ENCODE measurements at regions not wholly inside any gene's neighbourhood (a gene's known extent, or its start where the extent isn't known, plus 50 kb on each side); places are given as distances from the start of the nearest gene placed in this dataset.

DNA sequence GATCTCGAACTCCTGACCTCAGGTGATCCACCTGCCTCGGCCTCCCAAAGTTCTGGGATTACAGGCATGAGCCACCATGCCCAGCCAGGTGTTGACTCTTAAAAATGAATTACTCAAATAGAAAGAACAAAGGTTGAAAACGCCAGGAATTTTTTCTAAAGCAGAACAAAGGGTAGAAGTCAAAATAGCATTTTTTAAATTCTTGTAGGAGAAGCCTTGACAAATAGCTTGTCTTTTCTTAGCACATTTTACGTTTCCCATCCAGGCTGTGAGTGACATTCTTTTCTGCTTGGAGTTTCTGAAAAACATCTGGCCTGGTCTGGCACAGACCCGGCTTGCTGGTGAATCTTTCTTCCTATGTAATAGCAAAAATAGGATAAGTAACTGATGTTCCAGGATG is 169.4 kb upstream of the ZNF462 start:
- H3K9me3 Mint-ChIP-seq (ENCODE audit: unreplicated experiment), result no peaks in the 10 kb centered on the region
- H3K27ac Mint-ChIP-seq (ENCODE audit: unreplicated experiment), result no peak overlapping the region
- H3K4me1 Mint-ChIP-seq (ENCODE audit: unreplicated experiment), result peaks cover 19% of the 10 kb centered on the region
- no peak for TF ChIP-seq CTCF (IDR thresholded peaks at IDR 0.05)
- no peaks in the 10 kb centered on the region for H3K36me3 Mint-ChIP-seq (ENCODE audit: unreplicated experiment)
- H3K4me3 Mint-ChIP-seq (ENCODE audit: unreplicated experiment), result no peak overlapping the region
- no peaks in the 10 kb centered on the region for H3K27me3 Mint-ChIP-seq (ENCODE audit: unreplicated experiment)
- DNase-seq (ENCODE audit: extremely low spot score, unreplicated experiment), result no peak

GRCh38 chr9:106696804-106697203 is 166.2 kb upstream of the ZNF462 start:
- Mint-ChIP-seq H3K36me3 (ENCODE audit: unreplicated experiment) (no peaks in the 10 kb centered on the region), H3K27ac (ENCODE audit: unreplicated experiment) (no peak overlapping the region)

GRCh38 chr9:106697390-106697749 is 165.6 kb upstream of the ZNF462 start:
- Mint-ChIP-seq H3K9me3 (ENCODE audit: unreplicated experiment) (peaks cover 3% of the 10 kb centered on the region), H3K4me3 (ENCODE audit: unreplicated experiment) (peak overlapping the region; percentile 72), H3K27ac (ENCODE audit: unreplicated experiment) (peak overlapping the region; percentile 89), H3K36me3 (ENCODE audit: unreplicated experiment) (no peaks in the 10 kb centered on the region), H3K27me3 (ENCODE audit: unreplicated experiment) (no peaks in the 10 kb centered on the region), H3K4me1 (ENCODE audit: unreplicated experiment) (peaks cover 21% of the 10 kb centered on the region)
- no peak for TF ChIP-seq CTCF (IDR thresholded peaks at IDR 0.05)
- DNase-seq (ENCODE audit: extremely low spot score, unreplicated experiment), result no peak

More at GRCh38 chr9:106696804-106697203, 166.2 kb upstream of the ZNF462 start:
- Mint-ChIP-seq H3K9me3 (ENCODE audit: unreplicated experiment) (peaks cover 3% of the 10 kb centered on the region), H3K27me3 (ENCODE audit: unreplicated experiment) (no peaks in the 10 kb centered on the region), H3K4me3 (ENCODE audit: unreplicated experiment) (no peak overlapping the region), H3K4me1 (ENCODE audit: unreplicated experiment) (peaks cover 21% of the 10 kb centered on the region)
- no peak for DNase-seq (ENCODE audit: extremely low spot score, unreplicated experiment)
- TF ChIP-seq CTCF (IDR thresholded peaks at IDR 0.05), result no peak

- Mint-ChIP-seq H3K27ac (ENCODE audit: unreplicated experiment) (peak overlapping the region; percentile 89), H3K36me3 (ENCODE audit: unreplicated experiment) (no peaks in the 10 kb centered on the region), H3K4me1 (ENCODE audit: unreplicated experiment) (peaks cover 21% of the 10 kb centered on the region), H3K27me3 (ENCODE audit: unreplicated experiment) (no peaks in the 10 kb centered on the region), H3K4me3 (ENCODE audit: unreplicated experiment) (peak overlapping the region; percentile 72), H3K9me3 (ENCODE audit: unreplicated experiment) (peaks cover 3% of the 10 kb centered on the region)
- no peak for TF ChIP-seq CTCF (IDR thresholded peaks at IDR 0.05)
- DNase-seq (ENCODE audit: extremely low spot score, unreplicated experiment), result peak; percentile 90
Observed at GRCh38 chr9:106697750-106698502, 165.0 kb upstream of the ZNF462 start.

DNA sequence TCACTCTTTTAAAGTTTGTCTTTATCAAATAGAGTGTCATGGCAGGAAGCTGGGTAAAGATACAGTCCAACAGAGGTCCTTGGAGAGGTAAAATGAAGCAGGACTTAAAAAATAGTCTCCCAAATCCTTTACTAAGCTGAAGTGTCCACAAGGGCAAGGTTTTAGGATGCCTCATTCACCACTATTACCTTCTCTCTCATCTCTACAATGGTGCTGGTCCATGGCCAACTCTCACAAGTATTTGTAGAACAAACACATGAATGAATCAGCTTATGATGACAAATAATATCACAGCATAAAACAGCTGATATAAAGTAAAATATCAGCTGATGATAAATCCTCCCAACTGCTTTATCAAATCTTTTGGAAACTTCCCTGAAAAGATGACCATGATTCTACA is 162.3 kb upstream of the ZNF462 start:
- TF ChIP-seq CTCF (IDR thresholded peaks at IDR 0.05), result no peak
- Mint-ChIP-seq H3K4me3 (ENCODE audit: unreplicated experiment) (no peak overlapping the region), H3K27me3 (ENCODE audit: unreplicated experiment) (no peaks in the 10 kb centered on the region), H3K4me1 (ENCODE audit: unreplicated experiment) (peaks cover 20% of the 10 kb centered on the region), H3K36me3 (ENCODE audit: unreplicated experiment) (no peaks in the 10 kb centered on the region), H3K9me3 (ENCODE audit: unreplicated experiment) (peaks cover 3% of the 10 kb centered on the region), H3K27ac (ENCODE audit: unreplicated experiment) (no peak overlapping the region)
- DNase-seq (ENCODE audit: extremely low spot score, unreplicated experiment), result no peak

Data from osteocyte (in vitro differentiated cells).